ENCODE measurements at regions not wholly inside any gene's neighbourhood (a gene's known extent, or its start where the extent isn't known, plus 50 kb on each side); places are given as distances from the start of the nearest gene placed in this dataset.

DNA sequence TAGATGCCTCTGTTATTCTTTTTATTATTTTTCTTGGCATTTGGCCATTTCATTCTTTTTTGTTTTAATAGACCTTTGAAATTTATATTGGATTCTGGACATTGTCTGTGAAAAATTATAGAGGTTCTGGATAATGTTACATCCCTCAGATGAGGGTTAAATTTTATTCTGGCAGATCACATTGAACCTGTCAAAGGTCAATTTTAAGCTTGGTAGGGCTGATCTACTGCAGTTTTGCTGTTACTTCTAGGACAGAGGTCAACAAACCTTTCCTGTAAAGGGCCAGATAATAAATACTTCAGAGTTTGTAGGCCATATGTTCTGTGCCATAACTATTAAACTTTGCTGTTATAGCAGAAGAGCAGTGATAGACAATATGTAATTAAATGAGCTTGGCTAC, 318.9 kb upstream of the DPPA4 start:
- TF ChIP-seq, protein P1, sequence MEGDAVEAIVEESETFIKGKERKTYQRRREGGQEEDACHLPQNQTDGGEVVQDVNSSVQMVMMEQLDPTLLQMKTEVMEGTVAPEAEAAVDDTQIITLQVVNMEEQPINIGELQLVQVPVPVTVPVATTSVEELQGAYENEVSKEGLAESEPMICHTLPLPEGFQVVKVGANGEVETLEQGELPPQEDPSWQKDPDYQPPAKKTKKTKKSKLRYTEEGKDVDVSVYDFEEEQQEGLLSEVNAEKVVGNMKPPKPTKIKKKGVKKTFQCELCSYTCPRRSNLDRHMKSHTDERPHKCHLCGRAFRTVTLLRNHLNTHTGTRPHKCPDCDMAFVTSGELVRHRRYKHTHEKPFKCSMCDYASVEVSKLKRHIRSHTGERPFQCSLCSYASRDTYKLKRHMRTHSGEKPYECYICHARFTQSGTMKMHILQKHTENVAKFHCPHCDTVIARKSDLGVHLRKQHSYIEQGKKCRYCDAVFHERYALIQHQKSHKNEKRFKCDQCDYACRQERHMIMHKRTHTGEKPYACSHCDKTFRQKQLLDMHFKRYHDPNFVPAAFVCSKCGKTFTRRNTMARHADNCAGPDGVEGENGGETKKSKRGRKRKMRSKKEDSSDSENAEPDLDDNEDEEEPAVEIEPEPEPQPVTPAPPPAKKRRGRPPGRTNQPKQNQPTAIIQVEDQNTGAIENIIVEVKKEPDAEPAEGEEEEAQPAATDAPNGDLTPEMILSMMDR (conservative IDR thresholded peaks at IDR 0.05; ENCODE audit: low read depth, low read length): no peak
- Histone ChIP-seq H3K4me2 (no peak overlapping the region), H3K4me1 (ENCODE audit: low read depth, poor library complexity, severe bottlenecking) (no peaks in the 10 kb centered on the region), H2AFZ (ENCODE audit: low read depth) (no peak overlapping the region), H3K27ac (no peak overlapping the region), H3K79me2 (ENCODE audit: insufficient read depth, low read depth) (no peaks in the 10 kb centered on the region), H4K20me1 (ENCODE audit: insufficient read depth) (no peaks in the 10 kb centered on the region), H3K4me3 (IDR thresholded peaks at IDR 0.05; ENCODE audit: insufficient read depth, low read depth, low read length) (no peak overlapping the region), H3K27me3 (ENCODE audit: insufficient read depth, low read depth) (no peaks in the 10 kb centered on the region), H3K36me3 (ENCODE audit: insufficient read depth) (no peaks in the 10 kb centered on the region), H3K9ac (no peak overlapping the region)

DNA sequence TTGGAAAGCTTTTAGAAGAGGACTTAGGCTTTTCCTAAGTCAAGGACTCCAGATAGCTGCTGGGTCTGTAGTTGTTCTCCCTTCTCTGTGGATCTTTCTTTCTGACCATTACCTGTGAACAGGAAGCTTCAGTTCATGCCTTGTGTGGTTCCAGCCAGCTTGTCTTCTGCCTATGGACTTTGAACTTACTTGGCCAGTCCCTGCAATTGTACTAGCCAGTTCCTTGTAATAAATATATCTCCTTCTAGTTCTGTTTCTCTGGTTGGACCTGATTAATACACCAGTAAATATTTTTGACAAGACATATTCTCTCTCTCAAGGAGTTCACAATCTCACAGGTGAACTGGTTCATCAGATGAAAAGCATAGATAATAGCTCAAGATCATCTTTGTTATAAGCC, 341.3 kb upstream of the DPPA4 start:
- H3K27me3 ChIP-seq (ENCODE audit: insufficient read depth, low read depth): no peaks in the 10 kb centered on the region
- no peak overlapping the region for H2AFZ ChIP-seq (ENCODE audit: low read depth)
- TF ChIP-seq, protein P1 (conservative IDR thresholded peaks at IDR 0.05; ENCODE audit: low read depth, low read length): no peak
- H3K9ac ChIP-seq: no peak overlapping the region
- no peak overlapping the region for H3K4me2 ChIP-seq
- H3K79me2 ChIP-seq (ENCODE audit: insufficient read depth, low read depth): no peaks in the 10 kb centered on the region
- H3K4me3 ChIP-seq (IDR thresholded peaks at IDR 0.05; ENCODE audit: insufficient read depth, low read depth, low read length): no peak overlapping the region
- H3K27ac ChIP-seq: no peak overlapping the region
- no peaks in the 10 kb centered on the region for H4K20me1 ChIP-seq (ENCODE audit: insufficient read depth)
- H3K4me1 ChIP-seq (ENCODE audit: low read depth, poor library complexity, severe bottlenecking): no peaks in the 10 kb centered on the region
- no peaks in the 10 kb centered on the region for H3K36me3 ChIP-seq (ENCODE audit: insufficient read depth)

DNA sequence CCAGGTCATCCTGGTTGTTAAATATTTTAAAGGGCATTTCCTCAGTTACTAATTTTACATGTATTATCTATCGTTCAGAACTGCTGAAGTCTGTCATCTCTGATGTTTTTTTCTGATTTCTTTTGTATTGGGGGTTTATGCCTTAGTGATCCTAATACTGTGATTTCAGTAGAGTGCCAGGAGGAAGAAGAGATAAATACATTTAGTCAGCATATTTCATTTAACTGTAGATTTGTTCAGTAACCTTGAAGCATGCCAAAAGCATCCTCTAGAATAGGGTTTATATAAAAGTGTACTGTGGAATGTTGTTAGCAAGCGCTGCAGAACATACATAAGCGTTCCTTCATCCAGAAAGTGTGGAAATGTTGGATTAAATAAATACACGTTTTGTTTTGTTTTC, 342.3 kb upstream of the DPPA4 start:
- Histone ChIP-seq H3K79me2 (ENCODE audit: insufficient read depth, low read depth) (no peaks in the 10 kb centered on the region), H4K20me1 (ENCODE audit: insufficient read depth) (no peaks in the 10 kb centered on the region), H3K36me3 (ENCODE audit: insufficient read depth) (no peaks in the 10 kb centered on the region), H3K27ac (no peak overlapping the region), H3K4me1 (ENCODE audit: low read depth, poor library complexity, severe bottlenecking) (no peaks in the 10 kb centered on the region), H3K4me2 (no peak overlapping the region), H3K4me3 (IDR thresholded peaks at IDR 0.05; ENCODE audit: insufficient read depth, low read depth, low read length) (no peak overlapping the region), H3K9ac (no peak overlapping the region), H3K27me3 (ENCODE audit: insufficient read depth, low read depth) (no peaks in the 10 kb centered on the region), H2AFZ (ENCODE audit: low read depth) (no peak overlapping the region)
- TF ChIP-seq, protein P1 (conservative IDR thresholded peaks at IDR 0.05; ENCODE audit: low read depth, low read length): no peak

DNA sequence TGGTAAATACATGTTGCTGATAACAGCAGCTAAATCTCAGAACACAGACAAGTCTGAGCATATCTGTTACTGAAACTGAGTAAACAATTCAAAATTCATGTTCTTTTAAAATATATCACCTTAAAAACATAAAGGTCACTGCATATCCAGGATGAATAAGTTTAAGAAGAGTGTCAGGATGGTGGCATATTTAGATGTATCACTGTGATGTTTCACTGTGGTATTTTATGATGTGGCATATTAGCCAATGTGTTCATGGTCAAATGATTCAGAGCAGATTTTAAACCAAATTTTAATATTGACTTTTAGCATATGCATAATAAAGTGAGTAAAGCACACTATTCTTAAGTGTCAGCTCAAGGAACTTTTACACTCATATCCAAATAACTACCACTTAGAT, 346.4 kb upstream of the DPPA4 start:
- Histone ChIP-seq H3K27me3 (ENCODE audit: insufficient read depth, low read depth) (no peaks in the 10 kb centered on the region), H3K79me2 (ENCODE audit: insufficient read depth, low read depth) (no peaks in the 10 kb centered on the region), H3K36me3 (ENCODE audit: insufficient read depth) (no peaks in the 10 kb centered on the region), H3K4me2 (no peak overlapping the region), H3K9ac (no peak overlapping the region), H3K4me1 (ENCODE audit: low read depth, poor library complexity, severe bottlenecking) (no peaks in the 10 kb centered on the region), H3K27ac (no peak overlapping the region), H2AFZ (ENCODE audit: low read depth) (no peak overlapping the region), H4K20me1 (ENCODE audit: insufficient read depth) (no peaks in the 10 kb centered on the region), H3K4me3 (IDR thresholded peaks at IDR 0.05; ENCODE audit: insufficient read depth, low read depth, low read length) (no peak overlapping the region)
- TF ChIP-seq, protein P1 (conservative IDR thresholded peaks at IDR 0.05; ENCODE audit: low read depth, low read length): no peak
